Effector memory CD8-positive, alpha-beta T cell (primary cell): ENCODE measurements at regions not wholly inside any gene's neighbourhood (a gene's known extent, or its start where the extent isn't known, plus 50 kb on each side); places are given as distances from the start of the nearest gene placed in this dataset.

ENCODE experiments used
- ATAC-seq: fragments of 150-1000 bp; cut with Tn5 transposase; replicated peaks from 2 replicates; pipeline ENCODE4 v1.10.0; 2021; ENCODE audit warnings: mild to moderate bottlenecking, moderate library complexity
- DNase-seq, 3 experiments: peaks; one replicate each; pipeline ENCODE4 v3.0.0; 2021
- H3K27ac Mint-ChIP-seq, 2 donors: one replicate each; pipeline ENCODE4 v1.8.0; 2022; ENCODE audit warnings: mild to moderate bottlenecking in 2 of 2, mixed read lengths in 2 of 2, moderate library complexity in 2 of 2
- H3K27me3 Mint-ChIP-seq, 2 donors: one replicate each; pipeline ENCODE4 v1.8.0; 2022; ENCODE audit warnings: mixed read lengths in 2 of 2
- H3K36me3 Mint-ChIP-seq: one replicate; pipeline ENCODE4 v1.8.0; 2022; ENCODE audit warnings: mild to moderate bottlenecking, moderate library complexity, mixed read lengths; ENCODE audit not compliant: insufficient read depth
- H3K4me1 Mint-ChIP-seq, 2 donors: one replicate each; pipeline ENCODE4 v1.8.0; 2022; ENCODE audit warnings: low read depth in 2 of 2, mixed read lengths in 2 of 2
- H3K4me3 Mint-ChIP-seq, 2 donors: one replicate each; pipeline ENCODE4 v1.8.0; 2022; ENCODE audit warnings: mild to moderate bottlenecking in 2 of 2, mixed read lengths in 2 of 2, moderate library complexity in 2 of 2
- H3K9me3 Mint-ChIP-seq, 2 donors: one replicate each; pipeline ENCODE4 v1.8.0; 2022; ENCODE audit warnings: mixed read lengths in 2 of 2

- H3K9me3 Mint-ChIP-seq = no peaks in the 10 kb centered on the region
- no peaks in the 10 kb centered on the region for H3K36me3 Mint-ChIP-seq
- H3K4me3 Mint-ChIP-seq = no peak overlapping the region
- no peaks in the 10 kb centered on the region for H3K4me1 Mint-ChIP-seq
- no peak overlapping the region for H3K27ac Mint-ChIP-seq
- DNase-seq (no peak), ATAC-seq (no peak)
- no peaks in the 10 kb centered on the region for H3K27me3 Mint-ChIP-seq
These were observed 274.5 kb upstream of the PEX5L start for GRCh38 chr3:180311242-180311641.

GRCh38 chr3:180316321-180316720, 279.6 kb upstream of the PEX5L start:
- Mint-ChIP-seq H3K9me3 (no peaks in the 10 kb centered on the region), H3K27ac (no peak overlapping the region), H3K36me3 (no peaks in the 10 kb centered on the region), H3K4me1 (no peaks in the 10 kb centered on the region), H3K4me3 (no peak overlapping the region), H3K27me3 (no peaks in the 10 kb centered on the region)
- ATAC-seq (no peak), DNase-seq (no peak)

- Mint-ChIP-seq H3K9me3 (peaks cover 1 to 3% of the 10 kb centered on the region in 2 donors), H3K36me3 (no peaks in the 10 kb centered on the region), H3K27ac (no peak overlapping the region), H3K4me1 (no peaks in the 10 kb centered on the region), H3K4me3 (no peak overlapping the region), H3K27me3 (no peaks in the 10 kb centered on the region)
- ATAC-seq = no peak
- no peak for DNase-seq
These were observed 282.5 kb upstream of the TTC14 start for GRCh38 chr3:180319461-180319860.

GRCh38 chr3:180320631-180321030, 281.3 kb upstream of the TTC14 start:
- no peak overlapping the region for H3K27ac Mint-ChIP-seq
- DNase-seq = no peak
- no peaks in the 10 kb centered on the region for H3K4me1 Mint-ChIP-seq
- peaks cover 2 to 6% of the 10 kb centered on the region in 2 donors for H3K9me3 Mint-ChIP-seq
- H3K4me3 Mint-ChIP-seq = no peak overlapping the region
- no peaks in the 10 kb centered on the region for H3K27me3 Mint-ChIP-seq
- ATAC-seq = no peak
- H3K36me3 Mint-ChIP-seq = no peaks in the 10 kb centered on the region

DNA sequence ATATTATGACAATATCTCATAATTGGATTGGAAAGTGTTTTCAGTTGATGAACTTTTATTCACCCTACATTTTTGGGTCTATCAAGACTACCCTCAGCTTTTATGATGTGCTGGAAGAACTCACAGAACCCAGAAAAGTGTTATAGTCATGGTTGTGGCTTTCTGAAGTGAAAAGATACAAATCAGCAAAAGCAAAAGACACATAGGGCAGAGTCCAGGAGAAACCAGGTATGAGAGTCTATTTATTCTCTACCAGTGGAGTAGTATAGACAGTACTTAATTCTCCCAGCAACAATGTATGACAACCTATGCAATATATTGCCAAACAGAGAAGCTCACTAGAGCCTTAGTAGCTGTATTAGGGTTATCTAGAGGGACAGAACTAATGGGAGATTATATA, 280.4 kb upstream of the TTC14 start:
- Mint-ChIP-seq H3K36me3 (no peaks in the 10 kb centered on the region), H3K9me3 (peaks cover 2 to 6% of the 10 kb centered on the region in 2 donors), H3K27ac (no peak overlapping the region), H3K4me3 (no peak overlapping the region), H3K27me3 (no peaks in the 10 kb centered on the region), H3K4me1 (no peaks in the 10 kb centered on the region)
- no peak for DNase-seq
- ATAC-seq = no peak

DNA sequence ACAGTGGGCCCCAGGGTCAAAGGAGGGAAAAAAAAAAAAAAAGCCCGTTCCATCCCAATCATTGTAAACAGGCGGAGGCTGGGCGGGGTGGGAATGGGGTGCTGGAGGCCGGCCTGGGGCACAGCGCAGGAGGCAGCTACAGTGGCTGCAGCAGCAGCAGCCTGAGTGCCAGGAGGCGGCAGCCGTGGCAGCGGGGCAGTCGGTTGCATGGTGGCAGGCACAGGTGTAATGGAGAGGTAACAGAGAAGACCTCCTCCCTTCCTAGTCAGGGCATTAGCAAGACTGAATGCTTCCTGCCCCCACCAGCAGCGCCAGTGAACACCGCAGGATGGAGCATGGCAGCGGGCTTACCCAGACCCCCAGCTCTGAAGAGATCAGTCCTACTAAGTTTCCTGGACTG, 279.1 kb upstream of the TTC14 start:
- peaks cover 2 to 6% of the 10 kb centered on the region in 2 donors for H3K9me3 Mint-ChIP-seq
- DNase-seq = no peak
- no peaks in the 10 kb centered on the region for H3K36me3 Mint-ChIP-seq
- no peaks in the 10 kb centered on the region for H3K4me1 Mint-ChIP-seq
- no peak overlapping the region for H3K4me3 Mint-ChIP-seq
- H3K27ac Mint-ChIP-seq = no peak overlapping the region
- no peaks in the 10 kb centered on the region for H3K27me3 Mint-ChIP-seq
- no peak for ATAC-seq

DNA sequence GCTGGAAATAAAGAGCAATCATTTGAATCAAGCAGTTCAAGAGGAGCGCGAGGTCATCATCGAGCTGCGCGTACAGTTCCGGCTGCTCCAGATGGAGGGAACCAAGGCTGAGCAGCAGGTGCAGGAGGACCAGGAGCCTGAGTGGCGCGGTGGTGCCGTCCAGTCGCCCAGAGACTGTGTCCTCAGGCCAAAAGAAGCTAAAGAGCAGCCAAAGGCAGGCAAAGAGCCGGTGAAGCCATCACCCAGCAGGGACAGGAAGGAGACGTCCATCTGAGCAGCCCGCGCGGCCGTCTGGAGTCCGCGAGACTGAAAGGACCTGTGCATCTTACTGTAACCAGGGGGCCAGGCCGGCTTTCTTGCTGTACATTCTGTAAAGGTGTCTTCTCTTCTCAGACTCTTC, 277.2 kb upstream of the TTC14 start:
- Mint-ChIP-seq H3K27me3 (no peaks in the 10 kb centered on the region), H3K4me3 (no peak overlapping the region), H3K9me3 (peaks cover 2 to 6% of the 10 kb centered on the region in 2 donors), H3K4me1 (no peaks in the 10 kb centered on the region), H3K27ac (no peak overlapping the region), H3K36me3 (no peaks in the 10 kb centered on the region)
- DNase-seq = no peak
- no peak for ATAC-seq

GRCh38 chr3:180325533-180325932, 276.4 kb upstream of the TTC14 start:
- DNase-seq (no peak), ATAC-seq (no peak)
- Mint-ChIP-seq H3K9me3 (peaks cover 2 to 6% of the 10 kb centered on the region in 2 donors), H3K36me3 (no peaks in the 10 kb centered on the region), H3K4me1 (no peaks in the 10 kb centered on the region), H3K4me3 (no peak overlapping the region), H3K27ac (no peak overlapping the region), H3K27me3 (no peaks in the 10 kb centered on the region)

GRCh38 chr3:180325958-180326357, 276.0 kb upstream of the TTC14 start:
- Mint-ChIP-seq H3K4me1 (no peaks in the 10 kb centered on the region), H3K4me3 (no peak overlapping the region), H3K9me3 (peaks cover 2 to 6% of the 10 kb centered on the region in 2 donors), H3K36me3 (no peaks in the 10 kb centered on the region), H3K27ac (no peak overlapping the region), H3K27me3 (no peaks in the 10 kb centered on the region)
- no peak for DNase-seq
- ATAC-seq = no peak

- ATAC-seq = no peak
- no peaks in the 10 kb centered on the region for H3K27me3 Mint-ChIP-seq
- H3K4me1 Mint-ChIP-seq = no peaks in the 10 kb centered on the region
- DNase-seq = no peak
- no peak overlapping the region for H3K4me3 Mint-ChIP-seq
- H3K36me3 Mint-ChIP-seq = no peaks in the 10 kb centered on the region
- no peak overlapping the region for H3K27ac Mint-ChIP-seq
- peaks cover 5 to 6% of the 10 kb centered on the region in 2 donors for H3K9me3 Mint-ChIP-seq
These were observed 272.8 kb upstream of the TTC14 start for GRCh38 chr3:180329187-180329586.

GRCh38 chr3:180329847-180330246, 272.1 kb upstream of the TTC14 start:
- ATAC-seq (no peak), DNase-seq (no peak)
- H3K9me3 Mint-ChIP-seq = peaks cover 0 to 3% of the 10 kb centered on the region in 2 donors
- no peak overlapping the region for H3K27ac Mint-ChIP-seq
- no peak overlapping the region for H3K4me3 Mint-ChIP-seq
- H3K27me3 Mint-ChIP-seq = no peaks in the 10 kb centered on the region
- H3K4me1 Mint-ChIP-seq = no peaks in the 10 kb centered on the region
- H3K36me3 Mint-ChIP-seq = no peaks in the 10 kb centered on the region

DNA sequence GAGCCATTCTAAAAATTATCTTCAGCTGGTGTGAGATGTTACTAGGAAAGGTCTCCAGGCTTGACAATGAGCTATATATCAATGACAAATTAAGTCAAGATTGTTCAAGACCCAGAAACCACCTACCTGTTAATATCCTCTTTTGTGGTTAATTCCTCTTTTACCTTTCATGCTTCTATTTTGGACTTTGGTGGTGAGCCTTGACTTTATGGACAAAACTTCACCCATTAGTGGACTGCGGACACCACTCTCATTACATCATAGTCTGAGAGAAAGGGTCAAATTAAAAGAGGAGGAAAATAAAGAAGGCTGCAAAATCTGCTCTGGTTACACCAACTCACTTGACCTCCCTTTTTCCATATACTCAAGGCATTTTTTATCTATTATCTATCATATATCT, 271.5 kb upstream of the TTC14 start:
- ATAC-seq = no peak
- Mint-ChIP-seq H3K27me3 (no peaks in the 10 kb centered on the region), H3K4me3 (no peak overlapping the region), H3K36me3 (no peaks in the 10 kb centered on the region), H3K9me3 (peaks cover 0 to 3% of the 10 kb centered on the region in 2 donors), H3K27ac (no peak overlapping the region), H3K4me1 (no peaks in the 10 kb centered on the region)
- DNase-seq = no peak

GRCh38 chr3:180332608-180333007, 269.4 kb upstream of the TTC14 start:
- no peak overlapping the region for H3K27ac Mint-ChIP-seq
- no peak overlapping the region for H3K4me3 Mint-ChIP-seq
- no peaks in the 10 kb centered on the region for H3K27me3 Mint-ChIP-seq
- H3K9me3 Mint-ChIP-seq = peaks cover 0 to 3% of the 10 kb centered on the region in 2 donors
- H3K36me3 Mint-ChIP-seq = peaks cover 2% of the 10 kb centered on the region
- no peak for ATAC-seq
- no peaks in the 10 kb centered on the region for H3K4me1 Mint-ChIP-seq
- no peak for DNase-seq

DNA sequence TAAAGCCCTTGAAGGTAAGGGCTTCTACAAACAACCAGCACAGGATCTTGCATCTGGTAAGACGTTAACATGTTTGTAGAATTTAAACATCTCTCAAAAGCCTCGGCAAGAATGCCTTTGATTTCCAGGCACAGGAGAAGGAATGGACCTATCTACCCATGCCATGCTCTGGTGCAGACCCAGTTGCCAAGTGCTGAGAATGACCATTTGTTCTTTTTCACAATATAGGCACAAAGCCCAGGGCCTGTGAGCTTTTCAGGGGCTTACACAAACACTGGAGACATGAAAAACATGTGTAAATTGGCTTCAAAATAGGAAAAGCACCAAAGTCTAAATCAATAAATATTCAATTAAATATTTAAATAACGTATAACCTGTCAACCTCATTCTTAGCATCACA, 266.9 kb upstream of the TTC14 start:
- H3K27ac Mint-ChIP-seq = no peak overlapping the region
- DNase-seq (no peak), ATAC-seq (no peak)
- no peak overlapping the region for H3K4me3 Mint-ChIP-seq
- peaks cover 0 to 4% of the 10 kb centered on the region in 2 donors for H3K9me3 Mint-ChIP-seq
- no peaks in the 10 kb centered on the region for H3K27me3 Mint-ChIP-seq
- peaks cover 2% of the 10 kb centered on the region for H3K36me3 Mint-ChIP-seq
- no peaks in the 10 kb centered on the region for H3K4me1 Mint-ChIP-seq

- peaks cover 0 to 1% of the 10 kb centered on the region in 2 donors for H3K9me3 Mint-ChIP-seq
- H3K27me3 Mint-ChIP-seq = no peaks in the 10 kb centered on the region
- no peak overlapping the region for H3K27ac Mint-ChIP-seq
- H3K4me1 Mint-ChIP-seq = no peaks in the 10 kb centered on the region
- no peak for DNase-seq
- H3K36me3 Mint-ChIP-seq = peaks cover 2% of the 10 kb centered on the region
- ATAC-seq = no peak
- no peak overlapping the region for H3K4me3 Mint-ChIP-seq
These were observed 261.6 kb upstream of the TTC14 start for GRCh38 chr3:180340395-180340794.
